Activated CD4-positive, alpha-beta T cell treated with anti-CD3 and anti-CD28 coated beads, Interleukin-2, amount 50 U/mL, for 4 hours (primary cell): ENCODE measurements at regions not wholly inside any gene's neighbourhood (a gene's known extent, or its start where the extent isn't known, plus 50 kb on each side); places are given as distances from the start of the nearest gene placed in this dataset.

Experiments
- DNase-seq, 2 experiments: peaks; one replicate each; pipeline ENCODE4 v3.0.0-alpha.2; 2020

DNA sequence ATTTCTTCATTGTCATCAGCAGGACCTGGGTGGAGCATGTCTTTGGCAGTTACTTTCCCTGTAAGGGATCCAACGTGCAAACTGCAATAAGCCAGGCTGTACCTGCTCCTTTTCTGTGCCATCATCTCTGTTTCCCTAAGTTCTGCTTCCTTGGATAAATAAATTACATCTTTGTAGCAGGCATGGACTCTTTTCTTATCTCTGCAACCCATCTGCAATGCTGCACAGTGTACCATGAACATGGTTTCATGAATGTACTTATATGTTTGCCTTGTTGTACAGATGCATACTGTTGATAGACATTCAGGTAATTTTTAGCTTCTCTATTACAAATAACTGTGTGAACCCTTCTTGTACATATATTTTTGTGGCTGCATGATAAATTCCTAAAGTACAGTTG lies 616.7 kb upstream of the PIK3C3 start:
- DNase-seq, result no peak

DNA sequence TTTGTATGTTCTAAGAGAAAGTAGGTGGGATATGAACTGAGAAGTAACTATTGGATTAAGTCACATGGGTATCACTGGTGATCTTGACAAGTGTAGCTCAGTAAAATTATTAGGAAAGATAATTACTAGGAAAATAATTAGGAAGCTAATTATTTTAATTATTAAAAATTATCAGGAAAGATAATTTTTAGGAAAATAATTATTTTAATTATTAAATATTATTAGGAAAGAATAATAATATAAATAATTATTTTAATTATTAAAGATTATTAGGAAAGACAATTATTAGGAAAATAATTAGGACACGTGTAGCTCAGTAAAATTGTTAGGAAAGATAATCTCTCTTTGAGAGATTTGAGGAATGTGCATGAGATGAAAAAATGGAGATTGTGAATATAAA lies 623.4 kb upstream of the PIK3C3 start:
- no peak for DNase-seq

DNA sequence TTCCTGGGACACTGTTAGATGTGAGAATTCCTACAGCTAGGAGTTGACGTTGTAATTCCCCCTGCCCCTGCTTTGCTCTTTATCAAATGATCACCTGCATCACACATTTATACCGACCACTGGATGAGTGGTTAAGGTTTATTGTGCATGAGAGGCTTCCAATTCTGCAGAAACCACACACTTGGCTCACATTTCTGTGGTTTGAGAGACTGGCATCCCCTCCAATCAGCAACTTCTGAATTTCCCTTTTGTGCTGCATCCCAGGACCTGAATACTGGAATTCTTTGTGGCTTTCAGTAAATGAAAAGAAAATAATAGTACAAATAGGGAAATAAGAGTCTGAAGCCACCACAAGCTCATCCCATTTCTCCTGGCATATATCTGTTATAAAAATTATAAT lies 628.7 kb upstream of the PIK3C3 start:
- no peak for DNase-seq

DNA sequence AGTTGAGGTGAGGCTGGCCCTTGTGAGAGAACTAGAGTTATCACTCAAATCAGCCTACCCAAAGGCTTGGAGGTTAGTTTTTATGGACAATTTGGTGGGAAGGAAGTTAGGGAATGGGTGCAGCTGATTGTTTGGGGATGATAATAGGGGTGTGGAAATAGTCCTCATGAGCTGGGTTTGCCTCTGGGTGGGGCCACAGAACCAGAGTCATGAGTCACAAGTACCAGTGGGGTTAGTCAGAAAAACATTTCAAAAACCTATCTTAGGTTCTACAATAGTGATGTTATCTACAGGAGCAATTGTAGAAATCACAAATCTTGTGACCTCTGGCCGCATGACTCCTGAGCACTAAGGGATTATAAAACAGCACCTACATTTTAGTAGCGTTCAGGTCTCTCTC lies 630.1 kb upstream of the PIK3C3 start:
- DNase-seq, result no peak

DNA sequence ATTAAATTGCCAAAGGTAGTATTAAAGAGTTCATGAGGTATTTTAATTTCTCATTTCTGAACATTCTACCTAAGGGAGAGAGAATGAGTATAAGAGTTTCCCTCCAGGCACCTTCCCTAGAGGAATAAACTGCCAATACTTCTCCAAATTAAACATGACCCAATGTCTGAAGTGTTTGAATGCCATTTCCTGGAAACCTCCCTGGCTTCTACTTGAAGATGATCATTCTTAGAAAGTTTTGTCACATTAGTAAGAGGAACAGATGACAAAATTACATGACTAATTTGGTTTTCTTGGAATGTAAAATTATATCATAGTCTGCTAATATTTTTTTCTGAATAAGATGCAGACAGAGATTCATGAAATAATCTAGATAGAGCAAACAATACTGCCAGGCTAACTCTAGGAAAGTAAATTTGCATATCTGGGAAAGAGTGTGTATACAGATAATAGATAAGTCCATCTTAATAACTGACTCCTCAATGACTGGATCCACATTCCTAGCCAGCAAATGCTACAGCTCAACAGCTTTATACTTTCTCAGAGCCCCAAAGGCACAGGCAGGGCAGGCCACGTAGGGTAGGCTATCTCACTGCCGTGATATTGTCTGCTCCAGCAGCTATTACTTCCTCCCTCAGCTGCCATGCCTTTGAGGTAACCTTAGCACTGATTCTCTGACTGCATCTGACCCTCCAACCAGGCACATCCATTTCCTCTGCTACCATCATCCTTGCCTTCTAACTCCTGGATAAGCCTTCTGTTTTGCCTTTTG lies 630.8 kb upstream of the PIK3C3 start:
- no peak for DNase-seq

DNA sequence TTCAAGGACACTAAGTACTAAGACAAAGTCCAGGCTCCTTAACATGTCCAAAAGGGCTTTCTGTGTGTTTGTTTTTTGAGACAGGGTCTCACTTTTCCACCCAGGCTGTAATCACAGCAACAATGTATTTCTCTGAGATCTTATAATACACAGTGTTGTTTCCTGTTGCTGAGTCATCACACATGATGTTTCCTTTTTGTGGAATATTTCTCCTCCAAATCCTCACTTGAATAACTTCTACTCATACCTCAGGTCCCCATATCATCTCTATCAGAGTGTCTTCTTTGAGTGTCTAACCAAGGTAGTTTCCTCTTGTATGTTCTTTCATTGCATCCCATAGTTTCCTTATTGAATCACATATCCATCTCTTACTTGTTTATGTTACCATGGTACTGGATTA lies 632.0 kb upstream of the PIK3C3 start:
- DNase-seq, result no peak

DNA sequence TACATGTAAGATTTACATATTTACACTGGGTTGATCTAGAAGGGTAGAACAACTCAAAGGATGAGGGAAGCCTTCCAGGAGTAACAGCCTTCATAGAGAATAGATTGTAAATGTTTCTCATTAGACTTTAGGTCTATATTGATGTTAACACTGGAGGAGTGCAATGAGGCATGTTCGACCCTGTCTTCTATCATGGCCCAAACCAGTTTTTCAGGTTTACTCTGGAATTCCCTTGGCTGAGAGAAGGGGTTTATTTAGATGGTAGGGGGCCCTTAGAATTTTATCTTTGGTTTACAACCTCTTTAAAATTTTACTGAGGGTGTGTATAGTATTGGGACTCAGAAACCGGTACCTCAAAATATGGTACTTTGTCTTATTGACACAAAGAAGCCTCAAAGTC lies 634.9 kb upstream of the PIK3C3 start:
- DNase-seq, result no peak

DNA sequence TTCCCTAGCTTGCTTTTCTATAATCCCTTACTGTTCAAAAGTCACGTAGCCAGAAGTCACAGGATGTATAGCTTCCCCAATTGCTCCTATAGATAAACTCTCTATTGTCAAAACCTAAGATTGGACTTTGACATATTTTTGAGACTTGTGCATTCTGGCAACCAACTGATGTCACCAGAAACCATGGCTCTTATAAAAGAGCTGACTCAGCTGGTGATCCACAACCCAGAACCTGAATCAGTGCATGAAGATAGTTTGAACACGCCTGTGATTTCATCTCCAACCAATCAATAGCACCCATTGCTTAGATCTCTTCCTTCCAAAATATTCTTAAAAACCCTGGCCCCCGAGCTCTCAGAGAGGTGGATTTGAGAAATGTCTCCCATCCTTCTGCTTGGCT lies 639.9 kb upstream of the PIK3C3 start:
- DNase-seq, result no peak

DNA sequence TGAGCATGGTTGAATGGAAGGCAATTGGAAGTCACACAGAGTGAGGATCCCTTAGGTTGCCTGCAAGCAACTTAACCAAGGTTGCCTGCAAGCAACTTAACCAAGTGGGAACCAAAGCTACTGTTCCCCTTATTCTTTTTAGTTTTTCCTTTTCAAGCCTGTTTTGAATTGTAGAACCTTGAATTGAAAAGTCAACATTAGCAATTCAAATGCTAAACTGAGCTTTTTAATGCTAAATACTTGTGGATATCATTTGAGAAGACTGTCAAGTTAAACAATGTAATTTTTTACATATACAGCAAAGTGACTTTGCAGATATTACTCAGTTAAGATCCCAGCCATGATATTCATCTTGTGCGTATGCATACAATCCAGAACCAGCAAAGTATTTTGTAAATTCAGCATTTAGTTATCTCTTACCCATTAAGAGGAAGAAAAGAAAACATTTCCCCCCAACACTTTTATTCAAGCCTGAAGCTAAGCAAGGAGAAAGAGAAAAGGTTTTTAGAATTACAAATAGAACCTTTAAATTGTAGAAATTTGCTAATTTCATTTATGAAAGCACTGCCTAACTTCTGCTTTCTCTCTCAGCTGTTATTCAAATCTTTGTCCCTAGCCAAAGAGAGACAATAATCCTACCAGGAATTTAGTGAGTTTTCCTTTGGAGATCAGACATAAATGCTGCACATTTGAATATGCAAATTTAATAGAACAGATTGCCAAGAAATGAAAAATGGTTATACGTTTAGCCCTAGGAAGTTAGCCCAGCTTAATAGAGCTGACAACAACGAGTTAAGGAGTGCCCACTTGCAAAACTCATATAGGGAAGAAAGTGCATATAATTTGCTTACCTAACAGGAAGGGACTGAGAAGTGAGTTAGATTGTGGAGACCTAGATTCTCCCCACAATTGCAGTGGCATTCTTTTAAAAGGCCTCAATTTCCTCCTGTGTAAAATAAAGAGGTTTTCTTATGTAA lies 643.2 kb upstream of the PIK3C3 start:
- DNase-seq, result no peak

DNA sequence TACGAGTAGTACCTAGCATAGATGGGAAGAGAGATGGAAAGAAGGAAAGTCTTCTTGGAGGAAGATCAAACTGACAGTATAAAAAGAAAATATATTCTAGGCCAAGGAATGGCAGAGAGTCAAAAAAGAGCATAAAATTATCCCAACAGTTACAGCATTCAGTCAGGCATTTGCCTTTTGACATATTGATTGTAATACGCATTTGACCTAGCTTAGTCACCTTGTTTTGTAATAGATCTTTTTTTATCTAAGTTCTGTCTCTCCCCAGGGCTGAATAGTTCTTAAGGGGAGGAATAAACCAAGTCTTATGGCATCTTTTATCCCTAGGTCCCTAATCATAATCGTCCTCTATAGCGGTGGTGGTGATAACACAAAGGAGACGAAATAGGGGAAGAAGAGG lies 657.3 kb upstream of the PIK3C3 start:
- no peak for DNase-seq

DNA sequence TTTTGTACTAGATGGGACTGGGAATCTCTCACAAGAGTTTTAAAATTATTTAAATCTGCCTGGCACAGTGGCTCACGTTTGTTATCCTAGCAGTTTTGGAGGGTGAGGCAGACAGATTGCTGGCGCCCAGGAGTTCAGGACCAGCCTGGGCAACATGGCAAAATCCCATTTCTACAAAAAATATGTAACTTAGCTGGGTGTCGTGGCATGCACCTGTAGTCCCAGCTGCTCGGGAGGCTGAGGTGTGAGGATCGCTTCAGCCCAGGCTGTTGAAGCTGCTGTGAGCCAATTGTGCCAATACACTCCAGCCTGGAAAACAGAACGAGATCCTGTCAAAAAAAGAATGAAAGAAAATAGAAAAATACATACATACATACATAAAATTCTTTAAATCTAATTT lies 685.7 kb upstream of the PIK3C3 start:
- DNase-seq, result no peak

DNA sequence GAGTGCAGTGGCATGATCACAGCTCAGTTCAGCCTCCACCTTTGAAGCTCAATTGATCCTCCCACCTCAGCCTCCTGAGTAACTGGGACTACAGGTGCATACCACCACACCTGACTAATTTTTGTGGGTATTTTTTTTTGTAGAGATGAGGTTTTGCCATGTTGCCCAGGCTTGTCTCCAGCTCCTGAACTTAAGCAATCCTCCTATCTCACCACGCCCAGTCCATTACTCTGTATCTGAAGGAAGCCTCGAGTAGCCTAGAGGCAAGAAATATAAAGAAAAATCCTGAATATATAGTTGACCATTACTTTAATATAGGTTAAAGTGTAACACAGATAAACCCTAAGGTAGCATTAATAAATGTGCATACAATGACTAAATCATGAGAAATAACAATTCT lies 686.8 kb upstream of the PIK3C3 start:
- no peak for DNase-seq

DNA sequence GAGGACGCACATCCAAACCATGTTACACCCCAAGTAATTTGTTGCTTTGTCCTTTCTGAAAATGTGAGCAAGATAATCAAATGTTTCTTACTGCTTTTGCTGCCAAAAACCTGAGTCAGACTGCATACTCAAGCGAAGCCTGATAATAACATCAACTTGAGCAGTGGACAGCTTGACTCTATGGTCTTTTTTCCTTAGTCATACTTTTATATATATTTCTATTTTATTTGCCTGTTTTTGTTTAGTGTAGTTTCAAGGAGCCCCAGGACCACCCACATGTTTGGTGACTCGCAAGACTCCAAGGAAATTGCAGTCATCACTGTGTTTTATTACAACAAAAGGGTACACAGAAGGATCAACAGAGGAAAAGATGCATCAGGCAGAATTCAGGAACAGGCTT lies 688.4 kb upstream of the PIK3C3 start:
- DNase-seq, result no peak

DNA sequence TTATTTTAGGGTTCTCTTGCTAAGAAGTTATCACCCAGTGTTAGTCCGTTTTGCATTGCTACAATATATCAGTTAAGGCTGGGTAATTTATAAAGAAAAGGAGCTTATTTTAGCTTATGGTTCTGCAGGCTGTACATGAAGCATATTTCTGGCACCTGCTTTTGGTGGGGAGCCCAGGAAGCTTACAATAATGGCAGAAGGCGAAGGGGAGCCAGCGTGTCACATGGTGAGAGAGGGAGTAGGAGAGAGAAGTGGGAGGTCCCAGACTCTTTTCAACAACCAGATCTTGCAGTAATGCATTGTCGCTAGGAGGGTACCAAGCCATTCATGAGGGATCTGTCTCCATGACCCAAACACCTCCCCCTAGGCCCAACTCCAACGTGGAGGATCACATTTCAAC lies 688.8 kb upstream of the PIK3C3 start:
- DNase-seq, result no peak

DNA sequence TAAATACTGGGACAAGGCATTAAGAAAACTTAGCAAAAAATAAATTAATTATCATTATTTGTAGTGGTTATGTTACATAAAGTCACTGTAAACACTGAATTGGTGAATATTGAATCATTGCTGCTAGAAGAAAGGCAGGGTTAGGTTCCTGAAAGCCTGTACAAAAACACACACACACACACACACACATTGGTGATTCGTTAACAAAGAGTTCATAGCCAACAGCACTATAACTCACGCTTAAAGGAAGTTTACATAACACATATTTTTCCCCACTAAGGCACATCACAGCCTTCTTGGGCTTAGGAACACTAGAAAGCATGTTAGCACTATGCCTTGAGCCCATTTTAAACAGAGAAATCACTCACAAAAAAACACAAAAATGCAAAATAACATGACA lies 690.0 kb upstream of the PIK3C3 start:
- no peak for DNase-seq

DNA sequence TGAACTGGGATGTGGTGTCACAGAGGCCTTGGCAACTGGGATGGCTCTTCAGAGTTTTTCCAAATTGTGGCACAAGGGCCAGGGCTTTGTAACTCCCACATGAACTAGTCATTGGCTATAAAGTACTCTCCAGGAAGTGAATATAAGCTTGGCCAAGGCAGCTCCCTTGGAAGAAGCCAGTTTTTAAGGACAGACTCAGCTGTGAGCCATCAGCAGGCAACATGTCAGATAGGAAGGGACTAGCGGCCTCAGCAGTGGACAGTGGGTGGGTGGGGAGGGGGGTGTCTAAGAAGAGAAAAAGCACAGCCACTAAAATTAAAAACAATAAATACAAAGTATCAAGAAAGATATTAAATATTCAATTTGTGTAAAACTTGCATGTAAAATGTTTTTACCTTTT lies 691.1 kb upstream of the PIK3C3 start:
- no peak for DNase-seq

DNA sequence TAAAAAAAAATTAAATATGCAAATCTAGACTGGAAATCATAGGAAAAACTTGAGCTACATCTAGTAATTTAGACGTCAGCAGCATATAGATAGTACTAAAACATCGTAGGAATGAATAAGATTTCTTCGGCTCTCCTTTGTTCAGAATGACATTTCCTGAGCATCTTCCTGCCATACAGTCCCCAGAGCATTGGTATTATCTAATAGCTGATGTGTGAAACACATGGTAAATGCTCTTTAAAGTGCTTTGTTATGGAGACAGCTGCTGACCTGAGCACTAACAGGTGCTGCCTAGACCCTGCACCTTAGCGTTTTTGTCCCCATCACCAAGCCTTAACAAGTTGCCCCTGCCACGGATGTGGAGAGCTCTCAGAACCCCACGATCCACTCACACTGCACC lies 692.3 kb upstream of the PIK3C3 start:
- no peak for DNase-seq

DNA sequence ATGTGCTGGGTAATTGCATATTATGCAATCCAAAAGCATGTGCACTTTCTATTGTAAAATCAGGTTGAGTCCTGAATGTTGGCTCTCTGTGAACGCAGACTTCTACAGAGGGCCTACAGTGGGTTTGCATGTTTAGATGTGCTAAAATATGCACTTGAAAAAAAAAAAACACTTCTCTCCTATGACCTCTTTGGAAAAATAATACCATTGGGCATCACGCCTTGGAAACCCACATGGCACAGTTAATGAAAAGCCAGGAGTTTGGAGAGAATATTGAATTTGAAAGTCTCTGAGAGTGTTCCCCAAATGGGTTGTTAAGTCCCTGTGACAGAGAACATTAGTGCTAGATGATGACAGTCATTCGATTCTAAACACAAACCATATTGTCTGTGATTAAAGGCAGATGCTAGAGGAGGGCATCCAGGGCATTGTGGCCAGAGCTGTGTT lies 710.4 kb upstream of the PIK3C3 start:
- DNase-seq, result no peak

DNA sequence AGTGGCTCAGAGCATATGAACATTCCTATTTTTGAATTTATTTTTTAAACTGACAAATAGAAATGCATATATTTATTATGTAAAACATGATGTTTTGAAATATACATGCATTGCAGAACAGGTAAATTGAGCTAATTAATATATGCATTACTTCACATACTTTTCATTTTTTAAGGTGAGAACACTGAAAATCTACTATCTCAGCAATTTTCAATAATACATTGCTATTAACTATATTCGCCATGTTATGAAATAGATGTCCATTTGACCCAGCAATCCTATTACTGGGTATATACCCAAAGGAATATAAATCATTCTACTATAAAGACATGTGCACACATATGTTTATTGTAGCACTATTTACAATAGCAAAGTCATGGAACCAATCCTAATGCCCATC lies 717.7 kb upstream of the PIK3C3 start:
- DNase-seq, result no peak

DNA sequence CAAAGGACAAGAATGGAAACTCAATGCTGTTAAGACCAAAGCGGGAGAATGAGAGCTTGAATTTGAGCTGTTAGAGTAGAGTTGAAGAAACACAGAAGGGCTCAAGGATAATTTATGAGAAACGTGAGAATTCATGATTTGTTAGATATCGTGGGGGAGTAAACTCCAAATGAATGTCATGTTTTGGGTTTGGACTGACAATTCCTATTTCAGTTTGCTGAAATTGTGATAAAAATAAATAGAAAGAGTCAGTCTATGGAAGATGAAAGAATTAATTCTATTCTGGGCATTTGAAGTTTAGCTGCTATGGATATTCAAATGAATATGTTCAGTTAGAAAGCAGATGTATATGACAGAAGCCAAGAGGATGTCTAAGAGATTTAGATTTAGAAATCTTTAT lies 723.4 kb upstream of the PIK3C3 start:
- no peak for DNase-seq

DNA sequence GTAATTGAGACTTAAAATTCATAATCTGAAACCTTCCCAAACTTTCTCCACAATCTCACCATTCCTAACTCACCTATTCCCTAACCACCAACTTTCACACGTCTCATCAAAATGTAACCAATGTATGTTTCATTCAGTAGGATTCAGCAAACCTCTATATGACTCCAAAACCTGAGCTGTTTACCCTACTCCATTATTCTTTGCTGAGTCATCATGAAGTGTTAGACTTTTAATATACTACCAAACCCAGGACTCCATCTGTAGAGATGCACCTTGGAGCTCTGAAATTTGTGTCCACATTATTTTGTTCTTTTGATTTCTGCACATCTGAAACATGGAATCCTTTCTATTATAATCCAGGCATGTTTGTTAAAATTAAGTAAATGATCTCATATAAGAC lies 727.0 kb upstream of the PIK3C3 start:
- DNase-seq, result no peak

DNA sequence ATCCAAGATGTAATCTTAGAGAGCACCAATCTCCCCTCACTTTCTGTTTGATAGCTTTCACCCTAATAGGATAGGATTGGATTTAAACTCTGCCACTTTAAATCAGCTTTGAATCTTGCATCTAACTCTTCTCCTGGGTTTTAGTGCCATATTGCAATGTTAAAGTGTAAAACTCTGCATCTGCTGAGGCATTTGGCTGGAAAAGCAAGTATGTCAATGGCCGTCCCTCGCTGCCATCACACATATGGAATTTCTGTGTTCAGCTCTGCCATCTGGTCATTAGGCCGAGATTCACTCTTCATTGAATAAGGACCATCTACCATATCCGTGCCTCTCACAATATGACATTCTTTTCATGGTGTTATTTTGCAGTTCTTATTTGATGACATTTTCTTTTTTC lies 728.1 kb upstream of the PIK3C3 start:
- no peak for DNase-seq

DNA sequence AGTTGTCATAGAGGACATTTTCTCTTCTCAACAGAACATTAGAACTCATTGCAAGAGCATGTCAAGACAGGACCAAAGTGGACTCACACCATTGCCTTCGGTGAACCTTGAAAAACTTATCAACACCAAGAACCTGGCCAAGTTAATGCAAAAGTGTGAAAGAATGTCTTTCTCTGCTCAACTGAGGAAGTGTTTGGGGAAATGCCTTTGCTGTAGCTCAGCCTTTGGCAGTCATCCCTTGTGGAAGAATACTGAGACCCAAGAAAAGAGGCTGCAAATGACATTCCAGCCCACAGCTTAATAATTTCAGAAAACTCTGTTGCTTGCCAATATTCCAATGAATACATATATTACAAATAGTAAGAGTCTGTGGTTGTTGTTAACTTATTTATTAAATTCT lies 728.8 kb upstream of the PIK3C3 start:
- DNase-seq, result no peak

DNA sequence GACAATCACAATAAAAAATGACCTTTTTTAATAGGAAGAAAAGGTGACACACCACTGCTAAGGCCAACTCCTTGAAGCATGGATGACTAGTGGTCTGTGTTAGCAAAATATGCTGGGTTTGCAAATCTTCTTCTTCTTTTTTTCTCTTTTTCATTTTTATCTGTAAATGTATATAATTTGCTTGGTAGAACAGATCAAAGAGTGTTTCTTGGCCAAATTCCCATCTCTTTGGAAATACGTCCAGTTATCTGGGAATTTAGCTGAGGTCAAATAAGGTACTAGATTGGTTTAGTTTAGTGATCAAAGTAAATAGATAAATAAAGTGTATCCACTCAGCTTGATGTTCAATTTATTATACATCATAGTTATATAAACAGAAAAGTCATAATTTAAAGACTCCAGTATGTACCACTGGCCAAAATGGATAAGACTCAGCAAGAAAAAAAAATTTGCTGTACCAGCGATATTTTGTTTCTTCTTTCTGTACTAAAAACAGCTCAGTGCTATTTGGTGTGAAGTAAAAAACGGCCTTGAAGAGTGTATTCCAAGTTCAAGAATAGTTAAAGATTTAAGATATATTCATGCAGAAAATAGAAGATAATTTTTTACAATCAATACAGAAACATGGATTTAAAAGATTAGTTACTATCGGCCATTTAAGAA lies 738.6 kb upstream of the PIK3C3 start:
- DNase-seq, result no peak
